ENCODE measurements at regions not wholly inside any gene's neighbourhood (a gene's known extent, or its start where the extent isn't known, plus 50 kb on each side); places are given as distances from the start of the nearest gene placed in this dataset.

DNA sequence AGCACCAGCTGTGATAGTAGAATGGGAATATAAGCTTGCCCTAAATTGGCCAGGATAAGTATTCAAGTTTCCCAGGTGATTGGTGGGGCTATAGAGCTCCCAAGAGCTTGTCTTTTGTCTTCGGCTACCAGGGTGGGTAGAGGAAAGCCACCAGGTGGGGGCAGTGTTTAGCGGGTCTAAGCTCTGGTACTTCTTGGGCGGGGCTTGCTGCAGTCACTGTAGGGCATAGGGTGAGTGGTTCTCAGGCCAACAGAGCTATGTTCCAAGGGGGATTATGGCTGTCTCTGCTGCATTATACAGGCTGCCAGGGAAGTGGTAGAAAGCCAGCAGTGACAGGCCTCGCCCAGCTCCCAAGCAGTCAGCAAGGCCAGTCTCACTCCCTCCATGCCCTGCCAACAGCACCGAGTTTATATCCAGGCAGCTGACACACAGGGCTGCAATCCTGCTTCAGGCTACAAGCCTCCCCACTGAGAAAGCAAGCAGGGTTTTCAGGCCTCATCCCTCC lies 110.7 kb downstream of the ZNF467 start:
- Histone ChIP-seq H3K79me2 (ENCODE audit: control insufficient read depth, insufficient read depth, low read length) (no peaks in the 10 kb centered on the region), H3K4me3 (ENCODE audit: control insufficient read depth in 2 of 3, extremely low read depth in 1 of 3, insufficient read depth in 2 of 3, low read depth in 1 of 3, low read length in 3 of 3) (no peak overlapping the region), H3K4me2 (ENCODE audit: control insufficient read depth, extremely low read depth, insufficient read depth, low read depth, low read length) (no peak overlapping the region), H3K27ac (ENCODE audit: control insufficient read depth, insufficient read depth, low read length) (no peak overlapping the region), H3K9me3 (ENCODE audit: control insufficient read depth, low read depth, low read length) (no peaks in the 10 kb centered on the region), H2AFZ (ENCODE audit: control insufficient read depth, low read length) (peak overlapping the region; percentile 26), H4K20me1 (ENCODE audit: control insufficient read depth, extremely low read depth, insufficient read depth, low read length) (no peaks in the 10 kb centered on the region), H3K9me1 (ENCODE audit: control insufficient read depth, extremely low read depth, insufficient read depth, low read length) (no peaks in the 10 kb centered on the region), H3K4me1 (ENCODE audit: control insufficient read depth, extremely low read depth, insufficient read depth, low read length) (no peaks in the 10 kb centered on the region), H3K9ac (ENCODE audit: control insufficient read depth, extremely low read depth, insufficient read depth, low read length) (no peak overlapping the region), H3K36me3 (ENCODE audit: control insufficient read depth in 2 of 2, extremely low read depth in 1 of 2, insufficient read depth in 2 of 2, low read length in 2 of 2) (no peaks in the 10 kb centered on the region), H3K27me3 (ENCODE audit: control insufficient read depth, extremely low read depth, insufficient read depth, low read length) (peaks cover 4% of the 10 kb centered on the region)
- TF ChIP-seq EZH2 (IDR thresholded peaks at IDR 0.05; ENCODE audit: low read length), result no peak
- TF ChIP-seq, protein P1, sequence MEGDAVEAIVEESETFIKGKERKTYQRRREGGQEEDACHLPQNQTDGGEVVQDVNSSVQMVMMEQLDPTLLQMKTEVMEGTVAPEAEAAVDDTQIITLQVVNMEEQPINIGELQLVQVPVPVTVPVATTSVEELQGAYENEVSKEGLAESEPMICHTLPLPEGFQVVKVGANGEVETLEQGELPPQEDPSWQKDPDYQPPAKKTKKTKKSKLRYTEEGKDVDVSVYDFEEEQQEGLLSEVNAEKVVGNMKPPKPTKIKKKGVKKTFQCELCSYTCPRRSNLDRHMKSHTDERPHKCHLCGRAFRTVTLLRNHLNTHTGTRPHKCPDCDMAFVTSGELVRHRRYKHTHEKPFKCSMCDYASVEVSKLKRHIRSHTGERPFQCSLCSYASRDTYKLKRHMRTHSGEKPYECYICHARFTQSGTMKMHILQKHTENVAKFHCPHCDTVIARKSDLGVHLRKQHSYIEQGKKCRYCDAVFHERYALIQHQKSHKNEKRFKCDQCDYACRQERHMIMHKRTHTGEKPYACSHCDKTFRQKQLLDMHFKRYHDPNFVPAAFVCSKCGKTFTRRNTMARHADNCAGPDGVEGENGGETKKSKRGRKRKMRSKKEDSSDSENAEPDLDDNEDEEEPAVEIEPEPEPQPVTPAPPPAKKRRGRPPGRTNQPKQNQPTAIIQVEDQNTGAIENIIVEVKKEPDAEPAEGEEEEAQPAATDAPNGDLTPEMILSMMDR (optimal IDR thresholded peaks at IDR 0.05 in 1 of 3, IDR thresholded peaks at IDR 0.05 in 1 of 3, conservative IDR thresholded peaks at IDR 0.05 in 1 of 3; ENCODE audit: extremely low read depth in 1 of 3, insufficient read depth in 2 of 3, low read length in 3 of 3), result peak; percentile 71 to 73 (median 72)
- peak; percentile 32 for DNase-seq (ENCODE audit: low read depth, low spot score)
- dilution Hi-C loops (cut with MboI; ENCODE audit: extremely low pct_ligation_motif_present, low sequenced_read_pairs), result loop anchor here (5.0 kb wide), 1 partner anchor 85 kb away; no protein-coding TSS in a partner anchor
- FAIRE-seq, result peak; percentile 62

DNA sequence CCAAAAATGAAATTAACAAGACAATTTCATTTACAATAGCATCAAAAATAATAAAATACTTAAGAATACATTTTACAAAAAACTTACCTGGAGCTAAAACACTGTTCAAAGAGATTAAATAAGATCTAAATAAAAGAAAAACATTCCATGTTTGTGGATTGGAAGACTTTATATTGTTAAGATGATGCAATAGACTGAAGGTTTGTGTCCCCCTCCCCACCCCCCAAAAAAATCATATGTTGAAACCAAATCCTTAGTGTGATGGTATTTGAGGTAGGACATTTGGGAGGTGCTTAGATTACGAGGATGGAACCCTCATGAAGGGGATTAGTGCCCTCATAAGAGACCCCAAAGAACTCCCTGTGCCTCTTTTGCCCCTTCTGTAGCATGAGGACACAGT lies 117.6 kb downstream of the ZNF467 start:
- DNase-seq (ENCODE audit: low read depth, low spot score), result no peak
- no peaks in the 10 kb centered on the region for H3K9me1 ChIP-seq (ENCODE audit: control insufficient read depth, extremely low read depth, insufficient read depth, low read length)

More for the DNA sequence above, 117.6 kb downstream of the ZNF467 start:
- no peaks in the 10 kb centered on the region for H3K4me1 ChIP-seq (ENCODE audit: control insufficient read depth, extremely low read depth, insufficient read depth, low read length)
- TF ChIP-seq EZH2 (IDR thresholded peaks at IDR 0.05; ENCODE audit: low read length), result no peak
- TF ChIP-seq, protein P1 (optimal IDR thresholded peaks at IDR 0.05 in 1 of 3, IDR thresholded peaks at IDR 0.05 in 1 of 3, conservative IDR thresholded peaks at IDR 0.05 in 1 of 3; ENCODE audit: extremely low read depth in 1 of 3, insufficient read depth in 2 of 3, low read length in 3 of 3), result no peak
- H3K4me3 ChIP-seq (ENCODE audit: control insufficient read depth in 2 of 3, extremely low read depth in 1 of 3, insufficient read depth in 2 of 3, low read depth in 1 of 3, low read length in 3 of 3), result no peak overlapping the region
- no peaks in the 10 kb centered on the region for H3K9me3 ChIP-seq (ENCODE audit: control insufficient read depth, low read depth, low read length)
- H2AFZ ChIP-seq (ENCODE audit: control insufficient read depth, low read length), result no peak overlapping the region
- dilution Hi-C loops (cut with MboI; ENCODE audit: extremely low pct_ligation_motif_present, low sequenced_read_pairs), result no loop called here
- no peaks in the 10 kb centered on the region for H3K27me3 ChIP-seq (ENCODE audit: control insufficient read depth, extremely low read depth, insufficient read depth, low read length)
- no peaks in the 10 kb centered on the region for H4K20me1 ChIP-seq (ENCODE audit: control insufficient read depth, extremely low read depth, insufficient read depth, low read length)
- no peak overlapping the region for H3K27ac ChIP-seq (ENCODE audit: control insufficient read depth, insufficient read depth, low read length)
- no peak overlapping the region for H3K4me2 ChIP-seq (ENCODE audit: control insufficient read depth, extremely low read depth, insufficient read depth, low read depth, low read length)
- no peak overlapping the region for H3K9ac ChIP-seq (ENCODE audit: control insufficient read depth, extremely low read depth, insufficient read depth, low read length)
- no peak for FAIRE-seq
- no peaks in the 10 kb centered on the region for H3K36me3 ChIP-seq (ENCODE audit: control insufficient read depth in 2 of 2, extremely low read depth in 1 of 2, insufficient read depth in 2 of 2, low read length in 2 of 2)
- no peaks in the 10 kb centered on the region for H3K79me2 ChIP-seq (ENCODE audit: control insufficient read depth, insufficient read depth, low read length)
